ENCODE measurements at regions not wholly inside any gene's neighbourhood (a gene's known extent, or its start where the extent isn't known, plus 50 kb on each side); places are given as distances from the start of the nearest gene placed in this dataset.
"Not testable (repeated sequence)": the region's sequence is repeated elsewhere in the genome, so short reads cannot be mapped to it uniquely, and the experiment has no call there.

- DNase-seq (ENCODE audit: low spot score in 2 of 2) = no peak
- no peak overlapping the region for H3K4me3 ChIP-seq (ENCODE audit: low read depth, poor library complexity, severe bottlenecking)
- intact Hi-C loops (cut with DNase I; ENCODE audit: low total_unique reads) = no loop called here
- WGBS, 2 donors = 90 to 95% methylated on average over 5 of the region's 5 CpGs
- TF ChIP-seq POLR2A (IDR thresholded peaks at IDR 0.05) (no peak), CTCF (IDR thresholded peaks at IDR 0.05) (no peak)
Measured at GRCh38 chr14:23884541-23884904, 69.0 kb upstream of the DHRS4 start.

- no peak for DNase-seq (ENCODE audit: low spot score in 2 of 2)
- TF ChIP-seq POLR2A (IDR thresholded peaks at IDR 0.05) (no peak), CTCF (IDR thresholded peaks at IDR 0.05) (peak in 1 of 3 donors; percentile 41)
- H3K4me3 ChIP-seq (ENCODE audit: low read depth, poor library complexity, severe bottlenecking) = no peak overlapping the region
- intact Hi-C loops (cut with DNase I; ENCODE audit: low total_unique reads) = no loop called here
- 84 to 93% methylated on average over 1 of the region's 1 CpG for WGBS, 2 donors
Measured at GRCh38 chr14:23887536-23887935, 66.0 kb upstream of the DHRS4 start.

GRCh38 chr14:23891717-23892116 is 61.9 kb upstream of the DHRS4 start:
- H3K4me3 ChIP-seq (ENCODE audit: low read depth, poor library complexity, severe bottlenecking); intact Hi-C loops (cut with DNase I; ENCODE audit: low total_unique reads); DNase-seq (ENCODE audit: low spot score in 2 of 2): not testable (repeated sequence)
- WGBS, 2 donors = 91 to 95% methylated on average over 16 to 26 of the region's 26 CpGs

GRCh38 chr14:23892289-23892688 is 61.3 kb upstream of the DHRS4 start:
- intact Hi-C loops (cut with DNase I; ENCODE audit: low total_unique reads); DNase-seq (ENCODE audit: low spot score in 2 of 2); H3K4me3 ChIP-seq (ENCODE audit: low read depth, poor library complexity, severe bottlenecking): not testable (repeated sequence)
- 84 to 97% methylated on average over 3 of the region's 3 CpGs for WGBS, 2 donors

GRCh38 chr14:23894362-23895052 is 59.1 kb upstream of the DHRS4 start:
- no peak overlapping the region for H3K4me3 ChIP-seq (ENCODE audit: low read depth, poor library complexity, severe bottlenecking)
- DNase-seq (ENCODE audit: low spot score in 2 of 2) = no peak
- WGBS, 2 donors = 64 to 77% methylated on average over 4 of the region's 4 CpGs
- intact Hi-C loops (cut with DNase I; ENCODE audit: low total_unique reads) = no loop called here
- no peak for TF ChIP-seq CTCF (IDR thresholded peaks at IDR 0.05)

GRCh38 chr14:23895053-23895419 is 58.5 kb upstream of the DHRS4 start:
- DNase-seq (ENCODE audit: low spot score in 2 of 2) = no peak
- 63 to 72% methylated on average over 1 of the region's 1 CpG for WGBS, 2 donors
- H3K4me3 ChIP-seq (ENCODE audit: low read depth, poor library complexity, severe bottlenecking) = no peak overlapping the region
- TF ChIP-seq POLR2A (IDR thresholded peaks at IDR 0.05) (no peak), CTCF (IDR thresholded peaks at IDR 0.05) (no peak)
- intact Hi-C loops (cut with DNase I; ENCODE audit: low total_unique reads) = no loop called here

- 37 to 41% methylated on average over 3 of the region's 3 CpGs for WGBS, 2 donors
- intact Hi-C loops (cut with DNase I; ENCODE audit: low total_unique reads) = no loop called here
- no peak for DNase-seq (ENCODE audit: low spot score in 2 of 2)
- H3K4me3 ChIP-seq (ENCODE audit: low read depth, poor library complexity, severe bottlenecking) = no peak overlapping the region
- TF ChIP-seq POLR2A (IDR thresholded peaks at IDR 0.05) (no peak), CTCF (IDR thresholded peaks at IDR 0.05) (no peak)
Measured at GRCh38 chr14:23895480-23895879, 58.1 kb upstream of the DHRS4 start.
